ENCODE measurements at regions not wholly inside any gene's neighbourhood (a gene's known extent, or its start where the extent isn't known, plus 50 kb on each side); places are given as distances from the start of the nearest gene placed in this dataset.

DNA sequence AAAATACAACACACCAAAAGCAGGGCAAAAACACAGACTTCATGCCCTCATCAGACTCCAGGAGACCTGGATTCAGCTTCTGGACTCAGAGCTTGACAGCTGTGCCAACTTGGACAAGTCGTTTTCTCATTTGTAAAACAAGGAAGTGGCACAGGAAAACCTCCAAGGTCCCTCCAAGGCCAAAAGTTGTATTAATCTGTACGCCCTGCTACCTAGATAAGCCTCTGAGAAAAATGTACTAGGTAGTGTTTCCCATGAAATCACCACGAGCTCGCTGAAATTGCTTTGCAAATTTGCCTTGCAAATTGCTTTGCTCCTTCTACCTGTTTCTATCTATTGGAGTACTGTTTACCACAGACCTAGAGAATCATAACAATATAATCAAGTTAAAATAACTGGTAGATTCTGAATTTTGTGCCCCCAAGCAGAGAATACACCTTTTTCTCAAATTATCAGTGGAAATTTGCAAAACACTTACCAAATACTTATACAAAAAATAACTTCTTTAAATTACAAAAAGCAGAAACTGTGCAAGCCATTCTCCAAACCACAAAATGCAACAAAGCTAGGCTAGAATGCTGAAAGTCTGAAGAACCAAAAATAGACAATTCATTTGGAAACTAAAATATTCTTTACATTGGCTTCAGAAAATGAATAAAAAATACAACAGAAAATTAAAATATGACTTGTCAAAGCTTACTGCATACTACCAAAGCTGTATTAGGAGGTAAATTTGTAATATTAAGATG lies 158.1 kb upstream of the CHST15 start:
- TF ChIP-seq, protein P1, sequence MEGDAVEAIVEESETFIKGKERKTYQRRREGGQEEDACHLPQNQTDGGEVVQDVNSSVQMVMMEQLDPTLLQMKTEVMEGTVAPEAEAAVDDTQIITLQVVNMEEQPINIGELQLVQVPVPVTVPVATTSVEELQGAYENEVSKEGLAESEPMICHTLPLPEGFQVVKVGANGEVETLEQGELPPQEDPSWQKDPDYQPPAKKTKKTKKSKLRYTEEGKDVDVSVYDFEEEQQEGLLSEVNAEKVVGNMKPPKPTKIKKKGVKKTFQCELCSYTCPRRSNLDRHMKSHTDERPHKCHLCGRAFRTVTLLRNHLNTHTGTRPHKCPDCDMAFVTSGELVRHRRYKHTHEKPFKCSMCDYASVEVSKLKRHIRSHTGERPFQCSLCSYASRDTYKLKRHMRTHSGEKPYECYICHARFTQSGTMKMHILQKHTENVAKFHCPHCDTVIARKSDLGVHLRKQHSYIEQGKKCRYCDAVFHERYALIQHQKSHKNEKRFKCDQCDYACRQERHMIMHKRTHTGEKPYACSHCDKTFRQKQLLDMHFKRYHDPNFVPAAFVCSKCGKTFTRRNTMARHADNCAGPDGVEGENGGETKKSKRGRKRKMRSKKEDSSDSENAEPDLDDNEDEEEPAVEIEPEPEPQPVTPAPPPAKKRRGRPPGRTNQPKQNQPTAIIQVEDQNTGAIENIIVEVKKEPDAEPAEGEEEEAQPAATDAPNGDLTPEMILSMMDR (IDR thresholded peaks at IDR 0.05; ENCODE audit: insufficient read depth, low read depth, low read length, missing control alignments) = no peak
- H3K4me3 ChIP-seq (ENCODE audit: low read length) = no peak overlapping the region
- DNase-seq (ENCODE audit: low read depth) = no peak

DNA sequence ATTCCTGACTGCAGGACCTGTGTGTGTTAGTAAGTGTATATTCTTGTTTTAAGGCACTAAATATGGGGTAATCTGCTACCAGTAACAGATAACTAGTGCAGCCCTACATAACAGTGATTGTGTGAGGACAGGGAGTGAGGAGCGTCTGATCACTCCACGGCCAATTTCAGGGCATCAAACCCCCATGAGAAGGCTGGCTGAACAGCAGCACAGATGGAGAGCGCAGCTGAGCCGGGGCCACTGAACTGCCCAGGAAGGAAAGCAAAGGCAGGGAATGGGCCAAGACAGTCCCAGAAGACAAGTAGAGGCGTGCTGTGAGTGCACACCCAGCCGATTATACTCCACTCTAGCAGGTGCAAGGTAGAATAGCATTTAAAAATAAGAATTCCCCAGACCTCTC lies 157.1 kb upstream of the CHST15 start:
- TF ChIP-seq, protein P1 (IDR thresholded peaks at IDR 0.05; ENCODE audit: insufficient read depth, low read depth, low read length, missing control alignments) = no peak
- no peak overlapping the region for H3K4me3 ChIP-seq (ENCODE audit: low read length)
- no peak for DNase-seq (ENCODE audit: low read depth)

DNA sequence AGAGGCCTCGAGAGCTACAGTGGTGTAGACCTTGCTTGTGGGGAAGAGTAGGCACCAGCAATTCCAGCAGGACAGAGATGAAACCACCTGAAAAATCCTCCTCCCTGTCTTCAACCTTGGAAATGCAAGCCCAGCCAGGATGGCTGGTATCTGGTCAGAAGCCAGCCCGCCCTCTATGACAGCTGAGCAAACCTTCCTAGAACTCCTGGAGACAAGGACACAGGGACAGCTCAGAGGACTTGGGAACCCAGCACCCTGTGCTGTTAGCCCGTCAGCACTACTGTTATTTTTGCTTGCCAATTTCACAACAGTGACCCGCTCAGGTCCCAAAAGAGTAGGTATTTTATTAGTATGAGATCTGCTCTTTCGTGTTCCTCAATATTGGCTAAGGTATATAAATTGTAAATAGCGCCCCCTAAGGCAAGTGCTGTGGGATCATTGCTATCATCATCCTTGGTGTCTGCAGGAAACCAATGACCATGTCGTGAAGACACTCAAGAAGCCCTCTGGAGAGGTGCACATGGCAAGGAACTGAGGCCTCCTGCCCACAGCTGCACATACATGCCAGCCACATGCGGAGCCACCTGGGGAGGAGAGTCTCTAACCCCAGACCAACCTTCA lies 156.5 kb upstream of the CHST15 start:
- H3K4me3 ChIP-seq (ENCODE audit: low read length) = no peak overlapping the region
- TF ChIP-seq, protein P1 (IDR thresholded peaks at IDR 0.05; ENCODE audit: insufficient read depth, low read depth, low read length, missing control alignments) = no peak
- peak; percentile 8 for DNase-seq (ENCODE audit: low read depth)

DNA sequence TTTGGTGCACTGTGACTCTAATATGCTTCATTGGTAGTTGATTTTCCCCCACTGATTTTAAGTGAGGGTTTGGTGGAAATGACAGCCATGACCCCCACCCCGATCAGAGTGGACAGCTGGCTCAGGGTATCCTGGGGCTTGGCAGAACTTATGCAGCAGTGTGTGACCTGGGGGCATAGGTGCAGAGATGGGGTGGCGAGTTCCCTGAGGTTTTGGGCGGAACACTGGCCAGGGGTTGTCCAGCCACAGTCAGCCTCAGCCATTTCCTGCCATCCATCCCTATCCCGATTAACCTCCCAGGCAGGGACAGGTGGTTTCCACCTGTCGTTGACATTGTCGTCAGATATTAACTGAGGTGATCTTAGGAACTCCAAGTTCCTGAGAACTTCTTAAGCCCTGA lies 155.8 kb upstream of the CHST15 start:
- TF ChIP-seq, protein P1 (IDR thresholded peaks at IDR 0.05; ENCODE audit: insufficient read depth, low read depth, low read length, missing control alignments) = no peak
- H3K4me3 ChIP-seq (ENCODE audit: low read length) = no peak overlapping the region
- no peak for DNase-seq (ENCODE audit: low read depth)

DNA sequence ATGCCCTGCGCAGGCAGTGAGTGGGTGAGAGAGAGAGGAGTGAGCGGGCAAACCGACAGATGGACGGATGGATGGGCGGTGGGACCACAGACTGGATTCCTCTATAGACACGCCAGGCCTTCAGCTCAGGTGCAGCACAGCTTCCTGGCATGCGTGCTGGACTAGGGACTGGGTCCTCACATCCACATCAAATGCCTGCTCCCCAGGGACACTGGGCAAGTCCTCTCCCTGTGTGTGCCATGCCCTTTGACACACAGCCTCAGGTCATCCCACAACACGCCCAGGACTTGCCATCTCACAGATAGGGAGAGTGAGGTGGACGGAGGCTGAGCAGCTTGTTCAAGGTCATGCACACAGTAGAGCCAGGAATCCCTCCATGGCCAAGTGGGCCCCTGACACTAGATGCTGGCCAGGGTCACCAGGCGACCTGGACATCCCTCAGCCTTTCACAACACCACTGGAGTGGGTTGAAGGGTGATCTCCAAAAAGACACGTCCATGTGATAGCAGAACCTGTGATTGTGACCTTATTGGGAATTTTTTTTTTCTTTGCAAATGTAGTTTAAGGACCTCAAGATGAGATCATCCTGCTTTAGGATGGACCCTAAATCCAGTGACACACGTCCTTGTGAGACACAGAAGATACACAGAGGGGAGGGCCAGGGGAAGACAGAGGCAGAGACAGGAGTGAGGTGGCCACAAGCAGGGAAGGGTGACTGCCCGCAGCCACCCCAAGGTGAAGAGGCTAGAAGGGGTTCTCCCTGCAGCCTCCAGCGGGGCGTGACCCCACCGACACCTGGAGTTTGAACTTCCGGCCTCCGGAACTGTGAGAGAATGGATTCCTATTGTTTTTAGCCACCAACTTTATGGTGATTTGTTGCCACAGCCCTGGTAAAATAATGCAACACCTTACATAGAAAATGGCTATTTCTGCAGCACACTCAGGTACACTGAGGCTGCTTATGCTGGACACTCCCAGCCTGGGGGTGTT lies 155.0 kb upstream of the CHST15 start:
- no peak overlapping the region for H3K4me3 ChIP-seq (ENCODE audit: low read length)
- TF ChIP-seq, protein P1 (IDR thresholded peaks at IDR 0.05; ENCODE audit: insufficient read depth, low read depth, low read length, missing control alignments) = no peak
- DNase-seq (ENCODE audit: low read depth) = no peak

DNA sequence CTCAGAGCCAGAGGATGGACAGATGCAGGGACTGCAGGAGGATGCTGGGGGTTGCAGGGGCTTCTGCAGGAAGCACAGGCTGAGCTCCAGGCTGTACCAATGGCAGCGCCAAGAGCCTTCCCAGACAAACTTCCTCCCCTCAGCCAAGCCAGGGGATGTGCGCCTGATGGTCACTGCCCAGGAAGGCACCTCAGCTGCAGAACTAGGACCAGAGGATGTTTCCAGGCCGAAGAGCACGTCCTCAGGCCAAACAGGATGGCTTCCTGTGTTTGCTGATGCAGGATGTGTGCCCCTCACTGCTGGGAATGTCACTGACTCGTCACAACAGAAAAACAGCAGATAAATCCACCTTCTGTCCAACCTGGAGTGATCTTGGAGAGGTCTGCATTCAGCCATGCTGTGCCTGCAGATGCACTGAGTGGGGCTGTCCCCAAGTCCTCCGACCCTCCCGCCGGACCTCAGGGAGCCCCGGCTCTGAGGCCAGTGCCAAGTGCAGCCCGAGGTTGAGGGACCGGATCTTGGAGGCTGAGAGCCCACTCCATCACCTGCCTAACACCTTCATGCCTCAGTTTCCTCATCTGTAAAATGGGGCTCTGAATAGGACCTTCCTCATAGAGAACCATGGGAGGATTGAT lies 152.5 kb upstream of the CHST15 start:
- DNase-seq (ENCODE audit: low read depth) = no peak
- H3K4me3 ChIP-seq (ENCODE audit: low read length) = no peak overlapping the region
- TF ChIP-seq, protein P1 (IDR thresholded peaks at IDR 0.05; ENCODE audit: insufficient read depth, low read depth, low read length, missing control alignments) = no peak
